Endothelial cell of umbilical vein (primary cell): ENCODE measurements at regions not wholly inside any gene's neighbourhood (a gene's known extent, or its start where the extent isn't known, plus 50 kb on each side); places are given as distances from the start of the nearest gene placed in this dataset.

Experiments
- BruUV-seq: library from RNA; stranded (reverse); fragments of 400-500 nt; replicated peaks from 2 replicates; lab custom pipeline; 2021; lab: Mats Ljungman, UMichigan
- CTCF ChIA-PET: fragments of 300-600, 350-600 bp; sonication (Branson Sonifier 250); formaldehyde crosslinking; loops from one replicate; lab custom pipeline; 2021; ENCODE audit warnings: antibody characterized with exemption, inconsistent platforms; lab: Charles Lee
- POLR2A ChIA-PET: fragments of 300-600, 350-600 bp; sonication (Branson Sonifier 250); formaldehyde crosslinking; loops from one replicate; lab custom pipeline; 2021; ENCODE audit warnings: antibody characterized with exemption, inconsistent platforms; lab: Charles Lee
- DNase-seq: peaks from one replicate; pipeline ENCODE4 v3.0.0-alpha.2; 2011; ENCODE audit warnings: low read depth, low spot score
- FAIRE-seq: peaks from 2 replicates; lab custom pipeline; 2011; peaks lifted over from hg19 to GRCh38; lab: Jason Lieb, UNC
- H2AFZ ChIP-seq: 2 replicates; pipeline ENCODE4 v1.6.0; 2012; ENCODE audit warnings: low read depth, low read length, control low read depth, inconsistent platforms
- H3K27ac ChIP-seq: 2 replicates; pipeline ENCODE4 v1.5.1; 2011; ENCODE audit warnings: low read depth, mild to moderate bottlenecking, control low read depth, low read length, moderate library complexity; ENCODE audit not compliant: insufficient read depth
- H3K27me3 ChIP-seq, 2 experiments: 2 replicates each; pipeline versions ENCODE4 v1.6.0 to v1.6.1; 2011; ENCODE audit warnings: low read length in 2 of 2, mixed read lengths in 1 of 2; ENCODE audit not compliant: control insufficient read depth in 2 of 2, insufficient read depth in 2 of 2
- H3K36me3 ChIP-seq, 2 experiments: 2 replicates in 1 of 2; 3 replicates in 1 of 2; pipeline ENCODE4 v1.5.1; 2011; ENCODE audit warnings: low read length in 2 of 2, mild to moderate bottlenecking in 1 of 2, moderate library complexity in 1 of 2; ENCODE audit not compliant: control insufficient read depth in 2 of 2, insufficient read depth in 2 of 2; ENCODE audit errors: extremely low read depth in 1 of 2
- H3K4me1 ChIP-seq: 3 replicates; pipeline ENCODE4 v1.5.1; 2011; ENCODE audit warnings: mild to moderate bottlenecking, low read length; ENCODE audit not compliant: control insufficient read depth, insufficient read depth; ENCODE audit errors: extremely low read depth
- H3K4me2 ChIP-seq: 2 replicates; pipeline ENCODE4 v1.6.1; 2011; ENCODE audit warnings: low read length, control low read depth, mixed read lengths; ENCODE audit not compliant: insufficient read depth
- H3K4me3 ChIP-seq, 3 experiments: fragments of 200-600 bp in 1 of 3; sonication (generic), shearing (Covaris generic) in 1 of 3; replicated peaks in 1 of 3; 2 replicates each; pipeline ENCODE4 v1.5.1; 2011 to 2016; ENCODE audit warnings: control low read depth in 3 of 3, low read length in 3 of 3, mild to moderate bottlenecking in 2 of 3, inconsistent platforms in 1 of 3, low read depth in 1 of 3, moderate library complexity in 1 of 3; ENCODE audit not compliant: insufficient read depth in 1 of 3
- H3K79me2 ChIP-seq: 2 replicates; pipeline ENCODE4 v1.6.0; 2012; ENCODE audit warnings: low read length, inconsistent platforms; ENCODE audit not compliant: control insufficient read depth, insufficient read depth
- H3K9ac ChIP-seq: replicated peaks from 2 replicates; pipeline ENCODE3; 2011; ENCODE audit warnings: low read length, control low read depth; ENCODE audit not compliant: insufficient read depth; ENCODE audit errors: extremely low read depth
- H3K9me1 ChIP-seq: replicated peaks from 3 replicates; pipeline ENCODE4 v1.6.0; 2011; ENCODE audit warnings: mild to moderate bottlenecking, low read length; ENCODE audit not compliant: control insufficient read depth, insufficient read depth; ENCODE audit errors: extremely low read depth
- H3K9me3 ChIP-seq: replicated peaks from 2 replicates; pipeline ENCODE4 v1.5.1; 2012; ENCODE audit warnings: low read length, inconsistent platforms; ENCODE audit not compliant: control insufficient read depth, insufficient read depth
- H4K20me1 ChIP-seq: replicated peaks from 2 replicates; pipeline ENCODE3; 2011; ENCODE audit warnings: mild to moderate bottlenecking, low read length; ENCODE audit not compliant: control insufficient read depth, insufficient read depth; ENCODE audit errors: extremely low read depth
- CTCF ChIP-seq, 2 donors: IDR thresholded peaks; 1 replicate in 1 of 2; 2 replicates in 1 of 2; pipeline ENCODE4 v1.5.1; 2011; ENCODE audit warnings: low read length in 2 of 2, mild to moderate bottlenecking in 2 of 2, moderate library complexity in 2 of 2, control low read depth in 1 of 2, inconsistent platforms in 1 of 2, low read depth in 1 of 2; ENCODE audit not compliant: insufficient read depth in 1 of 2; ENCODE audit errors: extremely low read depth in 1 of 2
- EZH2 ChIP-seq: IDR thresholded peaks from 2 replicates; pipeline ENCODE4 v1.6.1; 2012; ENCODE audit warnings: borderline replicate concordance, low read depth, mild to moderate bottlenecking, moderate library complexity, low read length, inconsistent platforms; ENCODE audit not compliant: severe bottlenecking
- FOS ChIP-seq: IDR thresholded peaks from 2 replicates; pipeline ENCODE4 v1.6.1; 2011; ENCODE audit warnings: mild to moderate bottlenecking, low read length, moderate library complexity, borderline replicate concordance; ENCODE audit not compliant: insufficient read depth
- GATA2 ChIP-seq: IDR thresholded peaks from 2 replicates; pipeline ENCODE4 v1.7.0; 2011; ENCODE audit warnings: low read depth, mild to moderate bottlenecking, moderate library complexity, mixed read lengths, low read length; ENCODE audit not compliant: insufficient read length, insufficient read depth
- JUN ChIP-seq: IDR thresholded peaks from 2 replicates; pipeline ENCODE4 v1.6.1; 2011; ENCODE audit warnings: borderline replicate concordance, low read depth; ENCODE audit not compliant: insufficient read length, insufficient read depth
- MAX ChIP-seq: IDR thresholded peaks from 2 replicates; pipeline ENCODE4 v1.6.1; 2011; ENCODE audit not compliant: insufficient read depth, insufficient read length
- MYC ChIP-seq: IDR thresholded peaks from one replicate; pipeline ENCODE4 v1.6.1; 2011; ENCODE audit warnings: mild to moderate bottlenecking, low read depth, low read length
- POLR2A ChIP-seq: IDR thresholded peaks from 2 replicates; pipeline ENCODE4 v1.6.1; 2012; ENCODE audit warnings: low read depth, mild to moderate bottlenecking, control low read depth, low read length
- POLR2AphosphoS5 ChIP-seq: IDR thresholded peaks from 2 replicates; pipeline ENCODE4 v1.6.1; 2012; ENCODE audit warnings: low read depth, mild to moderate bottlenecking, control low read depth, low read length, moderate library complexity; ENCODE audit not compliant: insufficient read depth
- dilution Hi-C: fragments of 300-500 bp; cut with MboI; formaldehyde crosslinking; loops from one replicate; pipeline ENCODE4 v1.15.0; 2019; ENCODE audit warnings: low sequenced_read_pairs; ENCODE audit not compliant: extremely low pct_ligation_motif_present
- intact Hi-C: fragments of 100-400 bp; cut with micrococcal nuclease; formaldehyde crosslinking; loops from one replicate; pipeline ENCODE4 v1.10.0; 2022

- POLR2A ChIA-PET, result no interaction called here
- dilution Hi-C loops, result no loop called here
Measured at GRCh38 chr1:235014756-235015155, 113.9 kb downstream of the TOMM20 start.

More at GRCh38 chr1:235014756-235015155, 113.9 kb downstream of the TOMM20 start:
- Histone ChIP-seq H3K4me2 (no peak overlapping the region), H3K9ac (no peak overlapping the region), H3K27ac (no peak overlapping the region), H3K9me1 (no peaks in the 10 kb centered on the region), H4K20me1 (no peaks in the 10 kb centered on the region), H3K27me3 (no peaks in the 10 kb centered on the region), H2AFZ (no peak overlapping the region), H3K9me3 (no peaks in the 10 kb centered on the region), H3K36me3 (no peaks in the 10 kb centered on the region), H3K4me3 (no peak overlapping the region), H3K4me1 (peaks cover 18% of the 10 kb centered on the region), H3K79me2 (no peaks in the 10 kb centered on the region)
- no TSS peak for BruUV-seq
- TF ChIP-seq POLR2AphosphoS5, result no peak
- no peak for TF ChIP-seq EZH2
- no peak for TF ChIP-seq POLR2A
- no peak for TF ChIP-seq FOS
- TF ChIP-seq MYC, result no peak
- TF ChIP-seq JUN, result no peak
- no peak for TF ChIP-seq MAX
- TF ChIP-seq GATA2, result no peak
- no peak for TF ChIP-seq CTCF (IDR thresholded peaks at IDR 0.05; ENCODE audit: extremely low read depth in 1 of 2, insufficient read depth in 1 of 2, low read depth in 1 of 2, low read length in 2 of 2)
- intact Hi-C loops, result no loop called here
- FAIRE-seq, result no peak
- CTCF ChIA-PET, result no interaction called here
- DNase-seq, result no peak
